ENCODE measurements at regions not wholly inside any gene's neighbourhood (a gene's known extent, or its start where the extent isn't known, plus 50 kb on each side); places are given as distances from the start of the nearest gene placed in this dataset.

GRCh38 chr4:126396703-126397102 lies 1081.9 kb downstream of the FAT4 start (continued):
- TF ChIP-seq ZNF232 (CRISPR knock-in tag; IDR thresholded peaks at IDR 0.05) (no peak), SMAD3 (CRISPR knock-in tag; IDR thresholded peaks at IDR 0.05; ENCODE audit: borderline replicate concordance) (no peak), NR3C1 (CRISPR knock-in tag; conservative IDR thresholded peaks at IDR 0.05; ENCODE audit: low read depth) (no peak), NR1H2 (CRISPR knock-in tag; IDR thresholded peaks at IDR 0.05) (no peak), E2F5 (CRISPR knock-in tag; IDR thresholded peaks at IDR 0.05) (no peak), TEAD4 (CRISPR knock-in tag; IDR thresholded peaks at IDR 0.05) (no peak), ELF4 (CRISPR knock-in tag; IDR thresholded peaks at IDR 0.05; ENCODE audit: low read depth) (no peak)
- TF ChIP-seq, protein P1, sequence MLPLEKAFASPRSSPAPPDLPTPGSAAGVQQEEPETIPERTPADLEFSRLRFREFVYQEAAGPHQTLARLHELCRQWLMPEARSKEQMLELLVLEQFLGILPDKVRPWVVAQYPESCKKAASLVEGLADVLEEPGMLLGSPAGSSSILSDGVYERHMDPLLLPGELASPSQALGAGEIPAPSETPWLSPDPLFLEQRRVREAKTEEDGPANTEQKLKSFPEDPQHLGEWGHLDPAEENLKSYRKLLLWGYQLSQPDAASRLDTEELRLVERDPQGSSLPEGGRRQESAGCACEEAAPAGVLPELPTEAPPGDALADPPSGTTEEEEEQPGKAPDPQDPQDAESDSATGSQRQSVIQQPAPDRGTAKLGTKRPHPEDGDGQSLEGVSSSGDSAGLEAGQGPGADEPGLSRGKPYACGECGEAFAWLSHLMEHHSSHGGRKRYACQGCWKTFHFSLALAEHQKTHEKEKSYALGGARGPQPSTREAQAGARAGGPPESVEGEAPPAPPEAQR (CRISPR knock-in tag; IDR thresholded peaks at IDR 0.05) = no peak
- TF ChIP-seq, protein P2, sequence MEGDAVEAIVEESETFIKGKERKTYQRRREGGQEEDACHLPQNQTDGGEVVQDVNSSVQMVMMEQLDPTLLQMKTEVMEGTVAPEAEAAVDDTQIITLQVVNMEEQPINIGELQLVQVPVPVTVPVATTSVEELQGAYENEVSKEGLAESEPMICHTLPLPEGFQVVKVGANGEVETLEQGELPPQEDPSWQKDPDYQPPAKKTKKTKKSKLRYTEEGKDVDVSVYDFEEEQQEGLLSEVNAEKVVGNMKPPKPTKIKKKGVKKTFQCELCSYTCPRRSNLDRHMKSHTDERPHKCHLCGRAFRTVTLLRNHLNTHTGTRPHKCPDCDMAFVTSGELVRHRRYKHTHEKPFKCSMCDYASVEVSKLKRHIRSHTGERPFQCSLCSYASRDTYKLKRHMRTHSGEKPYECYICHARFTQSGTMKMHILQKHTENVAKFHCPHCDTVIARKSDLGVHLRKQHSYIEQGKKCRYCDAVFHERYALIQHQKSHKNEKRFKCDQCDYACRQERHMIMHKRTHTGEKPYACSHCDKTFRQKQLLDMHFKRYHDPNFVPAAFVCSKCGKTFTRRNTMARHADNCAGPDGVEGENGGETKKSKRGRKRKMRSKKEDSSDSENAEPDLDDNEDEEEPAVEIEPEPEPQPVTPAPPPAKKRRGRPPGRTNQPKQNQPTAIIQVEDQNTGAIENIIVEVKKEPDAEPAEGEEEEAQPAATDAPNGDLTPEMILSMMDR (IDR thresholded peaks at IDR 0.05) = no peak

GRCh38 chr4:126404549-126404948 lies 1089.8 kb downstream of the FAT4 start:
- Mint-ChIP-seq H3K27ac (no peak overlapping the region), H3K27me3 (ENCODE audit: low read depth) (no peaks in the 10 kb centered on the region), H3K4me3 (no peak overlapping the region), H3K36me3 (no peaks in the 10 kb centered on the region), H3K9me3 (no peaks in the 10 kb centered on the region; the same call in 1 of the 2 replicates), H3K4me1 (peaks cover 7% of the 10 kb centered on the region; the same call in 1 of the 2 replicates)
- ATAC-seq (no peak), DNase-seq (ENCODE audit: low spot score) (no peak)
- ChIA-PET CTCF (no interaction called here), POLR2A (no interaction called here)
- TF ChIP-seq KAT7 (CRISPR knock-in tag; IDR thresholded peaks at IDR 0.05; ENCODE audit: borderline replicate concordance) (no peak), TEAD1 (CRISPR knock-in tag; IDR thresholded peaks at IDR 0.05) (no peak), MAX (CRISPR knock-in tag; IDR thresholded peaks at IDR 0.05) (no peak), ZMAT4 (CRISPR knock-in tag; IDR thresholded peaks at IDR 0.05) (no peak), GRHL2 (CRISPR knock-in tag; IDR thresholded peaks at IDR 0.05; ENCODE audit: insufficient replicate concordance, severe bottlenecking) (no peak), ATF3 (CRISPR knock-in tag; conservative IDR thresholded peaks at IDR 0.05) (no peak), ATF6 (CRISPR knock-in tag; IDR thresholded peaks at IDR 0.05) (no peak), IRF1 (CRISPR knock-in tag; IDR thresholded peaks at IDR 0.05) (no peak), NFYB (CRISPR knock-in tag; conservative IDR thresholded peaks at IDR 0.05; ENCODE audit: low read depth) (no peak), ZNF232 (CRISPR knock-in tag; IDR thresholded peaks at IDR 0.05) (no peak), EMX1 (CRISPR knock-in tag; IDR thresholded peaks at IDR 0.05) (no peak), USF2 (CRISPR knock-in tag; IDR thresholded peaks at IDR 0.05) (no peak), SP1 (CRISPR knock-in tag; conservative IDR thresholded peaks at IDR 0.05) (no peak), ETV6 (CRISPR knock-in tag; IDR thresholded peaks at IDR 0.05) (no peak)
- TF ChIP-seq, protein P3, sequence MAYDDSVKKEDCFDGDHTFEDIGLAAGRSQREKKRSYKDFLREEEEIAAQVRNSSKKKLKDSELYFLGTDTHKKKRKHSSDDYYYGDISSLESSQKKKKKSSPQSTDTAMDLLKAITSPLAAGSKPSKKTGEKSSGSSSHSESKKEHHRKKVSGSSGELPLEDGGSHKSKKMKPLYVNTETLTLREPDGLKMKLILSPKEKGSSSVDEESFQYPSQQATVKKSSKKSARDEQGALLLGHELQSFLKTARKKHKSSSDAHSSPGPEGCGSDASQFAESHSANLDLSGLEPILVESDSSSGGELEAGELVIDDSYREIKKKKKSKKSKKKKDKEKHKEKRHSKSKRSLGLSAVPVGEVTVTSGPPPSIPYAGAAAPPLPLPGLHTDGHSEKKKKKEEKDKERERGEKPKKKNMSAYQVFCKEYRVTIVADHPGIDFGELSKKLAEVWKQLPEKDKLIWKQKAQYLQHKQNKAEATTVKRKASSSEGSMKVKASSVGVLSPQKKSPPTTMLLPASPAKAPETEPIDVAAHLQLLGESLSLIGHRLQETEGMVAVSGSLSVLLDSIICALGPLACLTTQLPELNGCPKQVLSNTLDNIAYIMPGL (CRISPR knock-in tag; IDR thresholded peaks at IDR 0.05) = no peak
- TF ChIP-seq, protein P4, sequence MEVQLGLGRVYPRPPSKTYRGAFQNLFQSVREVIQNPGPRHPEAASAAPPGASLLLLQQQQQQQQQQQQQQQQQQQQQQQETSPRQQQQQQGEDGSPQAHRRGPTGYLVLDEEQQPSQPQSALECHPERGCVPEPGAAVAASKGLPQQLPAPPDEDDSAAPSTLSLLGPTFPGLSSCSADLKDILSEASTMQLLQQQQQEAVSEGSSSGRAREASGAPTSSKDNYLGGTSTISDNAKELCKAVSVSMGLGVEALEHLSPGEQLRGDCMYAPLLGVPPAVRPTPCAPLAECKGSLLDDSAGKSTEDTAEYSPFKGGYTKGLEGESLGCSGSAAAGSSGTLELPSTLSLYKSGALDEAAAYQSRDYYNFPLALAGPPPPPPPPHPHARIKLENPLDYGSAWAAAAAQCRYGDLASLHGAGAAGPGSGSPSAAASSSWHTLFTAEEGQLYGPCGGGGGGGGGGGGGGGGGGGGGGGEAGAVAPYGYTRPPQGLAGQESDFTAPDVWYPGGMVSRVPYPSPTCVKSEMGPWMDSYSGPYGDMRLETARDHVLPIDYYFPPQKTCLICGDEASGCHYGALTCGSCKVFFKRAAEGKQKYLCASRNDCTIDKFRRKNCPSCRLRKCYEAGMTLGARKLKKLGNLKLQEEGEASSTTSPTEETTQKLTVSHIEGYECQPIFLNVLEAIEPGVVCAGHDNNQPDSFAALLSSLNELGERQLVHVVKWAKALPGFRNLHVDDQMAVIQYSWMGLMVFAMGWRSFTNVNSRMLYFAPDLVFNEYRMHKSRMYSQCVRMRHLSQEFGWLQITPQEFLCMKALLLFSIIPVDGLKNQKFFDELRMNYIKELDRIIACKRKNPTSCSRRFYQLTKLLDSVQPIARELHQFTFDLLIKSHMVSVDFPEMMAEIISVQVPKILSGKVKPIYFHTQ (CRISPR knock-in tag; IDR thresholded peaks at IDR 0.05) = no peak
